ENCODE measurements at regions not wholly inside any gene's neighbourhood (a gene's known extent, or its start where the extent isn't known, plus 50 kb on each side); places are given as distances from the start of the nearest gene placed in this dataset.
A peak's percentile ranks its signal among the peaks of the same experiment; 100 is the strongest.
"Not testable (repeated sequence)": the region's sequence is repeated elsewhere in the genome, so short reads cannot be mapped to it uniquely, and the experiment has no call there.

- no peak for DNase-seq
Observed at GRCh38 chr2:176427549-176427948, 158.3 kb downstream of the MTX2 start.

GRCh38 chr2:176428944-176429469, 159.8 kb downstream of the MTX2 start:
- not testable (repeated sequence) for DNase-seq

GRCh38 chr2:176432434-176432833, 163.2 kb downstream of the MTX2 start:
- no peak for DNase-seq

GRCh38 chr2:176435729-176436128, 166.5 kb downstream of the MTX2 start:
- DNase-seq, result no peak

- no peak for DNase-seq
Observed at GRCh38 chr2:176443946-176444345, 174.7 kb downstream of the MTX2 start.

- no peak for DNase-seq
Observed at GRCh38 chr2:176445956-176446355, 176.7 kb downstream of the MTX2 start.

- DNase-seq, result no peak
Observed at GRCh38 chr2:176446718-176447414, 177.6 kb downstream of the MTX2 start.

GRCh38 chr2:176447616-176448015, 178.4 kb downstream of the MTX2 start:
- no peak for DNase-seq

GRCh38 chr2:176449852-176450251, 180.6 kb downstream of the MTX2 start:
- DNase-seq, result no peak

GRCh38 chr2:176453784-176454183, 184.5 kb downstream of the MTX2 start:
- DNase-seq, result no peak

- DNase-seq, result peak; percentile 76
Observed at GRCh38 chr2:176454893-176455815, 185.9 kb downstream of the MTX2 start.

GRCh38 chr2:176455816-176456291, 186.6 kb downstream of the MTX2 start:
- no peak for DNase-seq

GRCh38 chr2:176457481-176457880, 188.2 kb downstream of the MTX2 start:
- no peak for DNase-seq

GRCh38 chr2:176461098-176461808, 192.0 kb downstream of the MTX2 start:
- DNase-seq, result no peak

- no peak for DNase-seq
Observed at GRCh38 chr2:176461809-176462670, 192.8 kb downstream of the MTX2 start.

- no peak for DNase-seq
Observed at GRCh38 chr2:176463546-176463945, 194.3 kb downstream of the MTX2 start.

GRCh38 chr2:176464886-176465564, 195.8 kb downstream of the MTX2 start:
- peak; percentile 57 for DNase-seq

GRCh38 chr2:176466918-176467452, 197.7 kb downstream of the MTX2 start:
- DNase-seq, result no peak

- no peak for DNase-seq
Observed at GRCh38 chr2:176467595-176467994, 198.4 kb downstream of the MTX2 start.

- DNase-seq, result no peak
Observed at GRCh38 chr2:176468457-176469113, 199.3 kb downstream of the MTX2 start.

GRCh38 chr2:176470713-176471112, 201.5 kb downstream of the MTX2 start:
- no peak for DNase-seq

Data from NCI-H1436 (cell line).